ENCODE measurements at regions not wholly inside any gene's neighbourhood (a gene's known extent, or its start where the extent isn't known, plus 50 kb on each side); places are given as distances from the start of the nearest gene placed in this dataset.

DNA sequence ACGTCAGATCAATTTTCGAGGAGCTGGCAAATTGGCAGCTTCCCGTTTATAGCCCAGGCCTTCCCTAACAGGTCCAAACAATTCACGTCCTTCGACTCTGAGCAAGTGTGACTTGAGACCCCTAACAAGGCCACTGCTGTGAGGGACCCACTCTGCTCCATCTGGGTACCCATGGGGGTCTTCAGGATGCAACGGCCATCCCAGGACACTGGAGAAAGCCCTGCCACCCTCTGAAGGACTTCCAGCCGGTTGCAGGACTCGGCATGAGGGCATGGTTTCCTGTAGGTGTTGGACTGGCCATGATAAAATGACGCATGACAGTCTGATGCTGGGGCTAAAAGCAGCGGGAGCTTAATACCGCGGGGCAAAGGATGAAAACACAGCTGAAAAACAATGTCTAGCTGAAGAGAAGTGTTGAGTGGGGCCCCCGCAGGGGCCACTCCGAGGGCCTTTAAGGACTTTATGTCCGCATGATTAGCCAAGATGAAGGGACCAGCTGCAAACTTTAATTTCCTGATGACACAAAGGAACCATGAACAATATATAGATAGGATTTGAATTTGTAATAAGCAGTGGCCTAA lies 113.3 kb upstream of the ZNF521 start:
- no peak for DNase-seq (ENCODE audit: low spot score)
- Histone ChIP-seq H3K27me3 (no peaks in the 10 kb centered on the region), H3K36me3 (no peaks in the 10 kb centered on the region), H3K9me3 (no peaks in the 10 kb centered on the region), H3K4me1 (peaks cover 0 to 14% of the 10 kb centered on the region in 2 donors), H3K4me3 (no peak overlapping the region), H3K27ac (no peak overlapping the region)
- TF ChIP-seq, protein P1, sequence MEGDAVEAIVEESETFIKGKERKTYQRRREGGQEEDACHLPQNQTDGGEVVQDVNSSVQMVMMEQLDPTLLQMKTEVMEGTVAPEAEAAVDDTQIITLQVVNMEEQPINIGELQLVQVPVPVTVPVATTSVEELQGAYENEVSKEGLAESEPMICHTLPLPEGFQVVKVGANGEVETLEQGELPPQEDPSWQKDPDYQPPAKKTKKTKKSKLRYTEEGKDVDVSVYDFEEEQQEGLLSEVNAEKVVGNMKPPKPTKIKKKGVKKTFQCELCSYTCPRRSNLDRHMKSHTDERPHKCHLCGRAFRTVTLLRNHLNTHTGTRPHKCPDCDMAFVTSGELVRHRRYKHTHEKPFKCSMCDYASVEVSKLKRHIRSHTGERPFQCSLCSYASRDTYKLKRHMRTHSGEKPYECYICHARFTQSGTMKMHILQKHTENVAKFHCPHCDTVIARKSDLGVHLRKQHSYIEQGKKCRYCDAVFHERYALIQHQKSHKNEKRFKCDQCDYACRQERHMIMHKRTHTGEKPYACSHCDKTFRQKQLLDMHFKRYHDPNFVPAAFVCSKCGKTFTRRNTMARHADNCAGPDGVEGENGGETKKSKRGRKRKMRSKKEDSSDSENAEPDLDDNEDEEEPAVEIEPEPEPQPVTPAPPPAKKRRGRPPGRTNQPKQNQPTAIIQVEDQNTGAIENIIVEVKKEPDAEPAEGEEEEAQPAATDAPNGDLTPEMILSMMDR (IDR thresholded peaks at IDR 0.05), result no peak

DNA sequence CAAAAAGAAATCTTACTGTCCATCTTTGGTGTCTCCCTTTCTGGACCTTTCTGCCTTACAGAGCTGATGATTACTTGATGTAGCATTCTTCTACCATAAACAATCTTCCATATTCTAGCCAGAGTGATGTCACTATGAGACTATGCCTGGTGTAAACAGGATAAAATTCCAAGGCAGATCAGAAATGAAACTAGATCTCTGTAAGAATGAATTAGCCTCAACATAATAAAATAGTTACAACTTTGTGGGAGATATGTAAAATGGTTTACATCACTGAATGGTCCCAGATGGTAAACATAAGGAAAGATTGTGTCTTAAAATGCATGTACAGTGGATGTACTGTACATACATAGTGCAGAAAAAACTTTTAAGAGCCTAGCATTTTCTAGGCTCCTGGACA lies 112.3 kb upstream of the ZNF521 start:
- TF ChIP-seq, protein P1 (IDR thresholded peaks at IDR 0.05), result no peak
- Histone ChIP-seq H3K27ac (no peak overlapping the region), H3K36me3 (no peaks in the 10 kb centered on the region), H3K4me1 (peaks cover 0 to 8% of the 10 kb centered on the region in 2 donors), H3K9me3 (no peaks in the 10 kb centered on the region), H3K4me3 (no peak overlapping the region), H3K27me3 (no peaks in the 10 kb centered on the region)
- no peak for DNase-seq (ENCODE audit: low spot score)

DNA sequence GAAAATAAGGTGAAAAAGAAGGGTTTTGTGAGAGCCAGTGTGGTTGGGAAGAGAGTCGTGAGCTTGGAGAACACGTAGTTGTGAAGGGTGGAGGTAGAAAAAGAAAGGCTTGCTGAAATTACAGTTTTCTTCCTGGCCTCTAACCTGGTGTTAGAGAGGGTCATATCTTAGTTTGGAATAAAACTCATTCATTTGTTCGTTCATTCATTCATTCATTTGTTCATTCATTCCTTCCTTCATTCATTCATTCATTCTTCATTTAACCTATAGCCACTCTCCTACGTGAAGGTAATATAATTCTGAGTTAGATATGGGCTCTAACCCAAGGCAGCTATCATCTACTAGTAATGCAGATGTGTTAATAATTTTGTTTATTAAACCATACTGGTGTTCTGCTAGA lies 111.8 kb upstream of the ZNF521 start:
- Histone ChIP-seq H3K27ac (no peak overlapping the region), H3K4me3 (no peak overlapping the region), H3K4me1 (peaks cover 0 to 8% of the 10 kb centered on the region in 2 donors), H3K27me3 (no peaks in the 10 kb centered on the region), H3K9me3 (no peaks in the 10 kb centered on the region), H3K36me3 (no peaks in the 10 kb centered on the region)
- TF ChIP-seq, protein P1 (IDR thresholded peaks at IDR 0.05), result no peak
- no peak for DNase-seq (ENCODE audit: low spot score)

DNA sequence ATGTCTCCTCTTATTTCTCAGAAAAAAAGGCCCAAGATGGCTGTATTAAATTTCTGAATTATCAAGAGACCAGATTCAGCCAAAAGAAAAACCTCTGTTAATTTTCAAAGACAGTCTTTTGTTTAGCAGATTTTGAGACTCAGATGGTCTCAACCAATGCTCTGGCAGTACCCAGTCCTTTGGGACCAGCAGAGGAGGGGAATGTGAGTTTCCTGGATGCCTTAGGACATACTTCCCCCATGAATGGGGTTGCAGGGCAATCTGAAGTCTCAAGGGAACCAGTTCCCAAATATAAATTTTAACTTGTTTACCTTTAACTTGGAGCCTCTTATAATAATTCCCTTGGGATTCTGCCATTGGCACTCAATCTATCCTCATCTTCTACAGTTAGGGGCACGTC lies 107.8 kb upstream of the ZNF521 start:
- H3K4me3 ChIP-seq, result no peak overlapping the region
- H3K36me3 ChIP-seq, result no peaks in the 10 kb centered on the region
- no peaks in the 10 kb centered on the region for H3K9me3 ChIP-seq
- peaks cover 0 to 12% of the 10 kb centered on the region in 2 donors for H3K4me1 ChIP-seq
- TF ChIP-seq, protein P1 (IDR thresholded peaks at IDR 0.05), result no peak
- H3K27ac ChIP-seq, result no peak overlapping the region
- H3K27me3 ChIP-seq, result no peaks in the 10 kb centered on the region
- no peak for DNase-seq (ENCODE audit: low spot score)

DNA sequence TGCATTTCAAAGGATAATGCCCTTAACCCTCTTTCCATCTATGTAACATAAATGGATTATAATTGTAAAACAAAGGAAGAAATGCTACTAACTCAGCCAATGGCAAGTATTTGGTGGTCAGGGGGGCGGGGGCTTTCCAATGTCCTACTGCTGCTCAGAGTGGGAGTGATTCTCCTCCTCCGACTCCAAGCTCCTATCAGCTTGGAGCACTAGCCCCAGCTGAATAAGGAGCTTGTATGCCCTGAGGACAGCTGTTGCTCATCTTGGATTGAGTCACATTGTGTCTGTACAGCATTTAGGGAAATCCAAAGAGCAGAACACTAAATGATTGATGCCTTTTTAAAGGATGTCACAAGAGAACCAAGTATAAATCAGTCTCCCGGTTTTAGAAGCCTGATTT lies 105.6 kb upstream of the ZNF521 start:
- H3K4me3 ChIP-seq, result no peak overlapping the region
- TF ChIP-seq, protein P1 (IDR thresholded peaks at IDR 0.05), result no peak
- DNase-seq (ENCODE audit: low spot score), result no peak
- H3K4me1 ChIP-seq, result peaks cover 0 to 12% of the 10 kb centered on the region in 2 donors
- H3K36me3 ChIP-seq, result no peaks in the 10 kb centered on the region
- H3K9me3 ChIP-seq, result no peaks in the 10 kb centered on the region
- no peaks in the 10 kb centered on the region for H3K27me3 ChIP-seq
- H3K27ac ChIP-seq, result no peak overlapping the region

DNA sequence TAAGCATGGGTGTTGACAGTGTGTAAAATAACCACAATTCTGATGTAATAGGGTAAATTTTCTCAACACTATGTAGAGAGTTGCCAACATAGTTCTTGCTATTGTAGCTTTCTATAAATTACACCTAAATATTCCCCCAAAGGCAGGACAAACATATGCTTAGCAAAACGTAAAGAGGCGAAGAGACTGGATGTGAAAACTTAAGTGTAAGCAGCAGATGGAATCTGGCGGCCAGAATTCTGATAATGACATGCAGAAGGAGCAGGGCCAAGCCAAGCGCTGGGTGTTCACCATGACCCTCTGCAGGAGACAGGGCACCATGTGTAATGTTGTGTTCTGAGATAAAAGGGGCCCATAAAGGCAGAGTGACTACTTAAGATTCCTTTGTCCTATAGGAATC lies 105.2 kb upstream of the ZNF521 start:
- no peaks in the 10 kb centered on the region for H3K27me3 ChIP-seq
- H3K36me3 ChIP-seq, result no peaks in the 10 kb centered on the region
- H3K4me3 ChIP-seq, result no peak overlapping the region
- no peak for DNase-seq (ENCODE audit: low spot score)
- H3K4me1 ChIP-seq, result peaks cover 0 to 12% of the 10 kb centered on the region in 2 donors
- TF ChIP-seq, protein P1 (IDR thresholded peaks at IDR 0.05), result no peak
- H3K9me3 ChIP-seq, result no peaks in the 10 kb centered on the region
- H3K27ac ChIP-seq, result no peak overlapping the region
